ENCODE measurements at regions not wholly inside any gene's neighbourhood (a gene's known extent, or its start where the extent isn't known, plus 50 kb on each side); places are given as distances from the start of the nearest gene placed in this dataset.
"Not testable (repeated sequence)": the region's sequence is repeated elsewhere in the genome, so short reads cannot be mapped to it uniquely, and the experiment has no call there.

GRCh38 chr9:67136376-67136775 is 144.0 kb upstream of the SPATA31A3 start:
- H3K4me3 Mint-ChIP-seq; H3K4me1 Mint-ChIP-seq (ENCODE audit: low read depth); DNase-seq; H3K27me3 Mint-ChIP-seq; H3K36me3 Mint-ChIP-seq; H3K9me3 Mint-ChIP-seq; H3K27ac Mint-ChIP-seq; POLR2A ChIA-PET; intact Hi-C loops (cut with micrococcal nuclease); CTCF ChIA-PET: not testable (repeated sequence)

GRCh38 chr9:67133124-67133523 is 140.8 kb upstream of the SPATA31A3 start:
- H3K4me1 Mint-ChIP-seq (ENCODE audit: low read depth); intact Hi-C loops (cut with micrococcal nuclease); H3K27me3 Mint-ChIP-seq; POLR2A ChIA-PET; DNase-seq; H3K4me3 Mint-ChIP-seq; H3K27ac Mint-ChIP-seq; H3K9me3 Mint-ChIP-seq; CTCF ChIA-PET; H3K36me3 Mint-ChIP-seq: not testable (repeated sequence)

GRCh38 chr9:67116761-67117160 is 124.4 kb upstream of the SPATA31A3 start:
- H3K36me3 Mint-ChIP-seq; DNase-seq; intact Hi-C loops (cut with micrococcal nuclease); H3K4me1 Mint-ChIP-seq (ENCODE audit: low read depth); CTCF ChIA-PET; H3K27ac Mint-ChIP-seq; POLR2A ChIA-PET; H3K4me3 Mint-ChIP-seq; H3K9me3 Mint-ChIP-seq; H3K27me3 Mint-ChIP-seq: not testable (repeated sequence)

- H3K27me3 Mint-ChIP-seq; H3K9me3 Mint-ChIP-seq; CTCF ChIA-PET; DNase-seq; H3K4me3 Mint-ChIP-seq; H3K27ac Mint-ChIP-seq; intact Hi-C loops (cut with micrococcal nuclease); H3K4me1 Mint-ChIP-seq (ENCODE audit: low read depth); H3K36me3 Mint-ChIP-seq; POLR2A ChIA-PET: not testable (repeated sequence)
Observed at GRCh38 chr9:67112148-67112547, 119.8 kb upstream of the SPATA31A3 start.

GRCh38 chr9:67111733-67112132 is 119.4 kb upstream of the SPATA31A3 start:
- not testable (repeated sequence) for H3K36me3 Mint-ChIP-seq

GRCh38 chr9:67109859-67110258 is 117.5 kb upstream of the SPATA31A3 start:
- intact Hi-C loops (cut with micrococcal nuclease); H3K36me3 Mint-ChIP-seq; CTCF ChIA-PET; H3K9me3 Mint-ChIP-seq; DNase-seq; H3K4me1 Mint-ChIP-seq (ENCODE audit: low read depth); POLR2A ChIA-PET; H3K27ac Mint-ChIP-seq; H3K27me3 Mint-ChIP-seq; H3K4me3 Mint-ChIP-seq: not testable (repeated sequence)

More at GRCh38 chr9:67111733-67112132, 119.4 kb upstream of the SPATA31A3 start:
- H3K27me3 Mint-ChIP-seq; intact Hi-C loops (cut with micrococcal nuclease); H3K4me3 Mint-ChIP-seq; CTCF ChIA-PET; DNase-seq; POLR2A ChIA-PET; H3K9me3 Mint-ChIP-seq; H3K27ac Mint-ChIP-seq; H3K4me1 Mint-ChIP-seq (ENCODE audit: low read depth): not testable (repeated sequence)

- POLR2A ChIA-PET; DNase-seq; CTCF ChIA-PET; intact Hi-C loops (cut with micrococcal nuclease); H3K27me3 Mint-ChIP-seq; H3K4me1 Mint-ChIP-seq (ENCODE audit: low read depth); H3K9me3 Mint-ChIP-seq; H3K4me3 Mint-ChIP-seq; H3K36me3 Mint-ChIP-seq; H3K27ac Mint-ChIP-seq: not testable (repeated sequence)
Observed at GRCh38 chr9:67106659-67107058, 114.3 kb upstream of the SPATA31A3 start.

- H3K4me1 Mint-ChIP-seq (ENCODE audit: low read depth); intact Hi-C loops (cut with micrococcal nuclease): not testable (repeated sequence)
Observed at GRCh38 chr9:67102506-67103276, 110.3 kb upstream of the SPATA31A3 start.

GRCh38 chr9:67091104-67091503 is 98.8 kb upstream of the SPATA31A3 start:
- H3K4me3 Mint-ChIP-seq; H3K27ac Mint-ChIP-seq; H3K27me3 Mint-ChIP-seq; H3K36me3 Mint-ChIP-seq; H3K4me1 Mint-ChIP-seq (ENCODE audit: low read depth); DNase-seq; CTCF ChIA-PET; intact Hi-C loops (cut with micrococcal nuclease); H3K9me3 Mint-ChIP-seq; POLR2A ChIA-PET: not testable (repeated sequence)

More at GRCh38 chr9:67102506-67103276, 110.3 kb upstream of the SPATA31A3 start:
- H3K27me3 Mint-ChIP-seq, H3K4me3 Mint-ChIP-seq, POLR2A ChIA-PET, CTCF ChIA-PET, DNase-seq, H3K27ac Mint-ChIP-seq, H3K9me3 Mint-ChIP-seq, H3K36me3 Mint-ChIP-seq: not testable (repeated sequence)

- H3K9me3 Mint-ChIP-seq; H3K27ac Mint-ChIP-seq; H3K27me3 Mint-ChIP-seq; CTCF ChIA-PET; H3K4me3 Mint-ChIP-seq; H3K4me1 Mint-ChIP-seq (ENCODE audit: low read depth); intact Hi-C loops (cut with micrococcal nuclease); H3K36me3 Mint-ChIP-seq; POLR2A ChIA-PET; DNase-seq: not testable (repeated sequence)
Observed at GRCh38 chr9:67086862-67087261, 94.5 kb upstream of the SPATA31A3 start.

GRCh38 chr9:67066140-67066539 is 73.8 kb upstream of the SPATA31A3 start:
- POLR2A ChIA-PET, result not testable (repeated sequence)

GRCh38 chr9:67058898-67059715 is 66.8 kb upstream of the SPATA31A3 start:
- H3K4me3 Mint-ChIP-seq; CTCF ChIA-PET; H3K27me3 Mint-ChIP-seq; intact Hi-C loops (cut with micrococcal nuclease); H3K27ac Mint-ChIP-seq; H3K36me3 Mint-ChIP-seq; H3K9me3 Mint-ChIP-seq; H3K4me1 Mint-ChIP-seq (ENCODE audit: low read depth); POLR2A ChIA-PET: not testable (repeated sequence)
- DNase-seq, result peak; percentile 29

More at GRCh38 chr9:67066140-67066539, 73.8 kb upstream of the SPATA31A3 start:
- H3K36me3 Mint-ChIP-seq; H3K27me3 Mint-ChIP-seq; H3K9me3 Mint-ChIP-seq; H3K27ac Mint-ChIP-seq; intact Hi-C loops (cut with micrococcal nuclease); H3K4me3 Mint-ChIP-seq; H3K4me1 Mint-ChIP-seq (ENCODE audit: low read depth); CTCF ChIA-PET; DNase-seq: not testable (repeated sequence)
